ENCODE measurements at regions not wholly inside any gene's neighbourhood (a gene's known extent, or its start where the extent isn't known, plus 50 kb on each side); places are given as distances from the start of the nearest gene placed in this dataset.

DNA sequence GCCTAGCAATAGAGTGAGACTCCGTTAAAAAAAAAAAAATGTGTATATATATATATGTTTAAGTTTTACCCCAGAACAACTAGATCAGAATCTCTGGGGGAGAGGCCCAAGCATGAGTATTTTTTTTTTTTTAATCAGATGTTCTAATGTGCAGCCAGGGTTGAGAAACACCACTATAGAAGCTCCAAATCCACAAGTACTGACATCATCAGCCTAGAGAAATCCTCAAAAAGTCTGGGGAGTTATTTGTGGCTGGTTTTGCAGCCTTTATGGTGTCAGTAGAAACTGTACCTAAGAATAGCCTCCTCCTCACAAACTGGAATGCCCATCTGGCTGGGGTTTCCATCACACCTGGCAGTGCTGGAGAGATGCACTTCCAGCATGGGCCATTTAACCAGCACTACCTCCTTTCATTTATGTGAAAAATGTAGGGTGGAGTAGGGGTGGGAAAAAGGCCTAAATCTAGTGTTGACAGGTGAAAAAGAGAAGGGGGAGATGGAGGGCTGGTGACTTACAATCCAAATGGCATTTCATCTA lies 93.5 kb downstream of the CBLL2 start:
- Mint-ChIP-seq H3K4me3 (no peak overlapping the region), H3K27ac (no peak overlapping the region), H3K27me3 (ENCODE audit: low read depth) (no peaks in the 10 kb centered on the region), H3K9me3 (peaks cover 3 to 26% of the 10 kb centered on the region in 2 experiments; a peak in 4 of 5 replicates), H3K36me3 (ENCODE audit: insufficient read depth in 1 of 3, low read depth in 3 of 3) (no peaks in the 10 kb centered on the region), H3K4me1 (no peaks in the 10 kb centered on the region)
- no peaks in the 10 kb centered on the region for H3K79me1 ChIP-seq (ENCODE audit: insufficient read depth, low read depth, low read length, poor library complexity, severe bottlenecking)
- no peaks in the 10 kb centered on the region for H3K4me1 ChIP-seq (ENCODE audit: insufficient read depth, low read length)
- no peaks in the 10 kb centered on the region for H4K20me1 ChIP-seq (ENCODE audit: control insufficient read depth, insufficient read depth, insufficient read length)
- H3T11ph ChIP-seq (ENCODE audit: low read length): no peak overlapping the region
- no peak overlapping the region for H3K4me2 ChIP-seq (ENCODE audit: insufficient read depth, insufficient read length, low read length)
- H2BK12ac ChIP-seq (ENCODE audit: insufficient read length, low read depth, low read length): no peak overlapping the region
- TF ChIP-seq CTCF (conservative IDR thresholded peaks at IDR 0.05): no peak
- H3K9me3 ChIP-seq (ENCODE audit: control insufficient read depth, low read depth, low read length): no peaks in the 10 kb centered on the region
- no peak overlapping the region for H3K56ac ChIP-seq (ENCODE audit: insufficient read length, low read depth, low read length)
- H3K4ac ChIP-seq (ENCODE audit: low read depth, low read length): no peak overlapping the region
- no peak overlapping the region for H3K18ac ChIP-seq (ENCODE audit: insufficient read length, low read depth, low read length)
- no peak overlapping the region for H3K27ac ChIP-seq (ENCODE audit: insufficient read length, low read depth, low read length)
- H3K14ac ChIP-seq (ENCODE audit: insufficient read depth, low read length): no peak overlapping the region
- H3K27me3 ChIP-seq (ENCODE audit: insufficient read depth, low read length): no peaks in the 10 kb centered on the region
- no peak overlapping the region for H4K5ac ChIP-seq (ENCODE audit: insufficient read length, low read depth, low read length)
- no peak overlapping the region for H2AFZ ChIP-seq (ENCODE audit: low read length)
- no peak overlapping the region for H2BK120ac ChIP-seq (ENCODE audit: low read depth, low read length, poor library complexity, severe bottlenecking)
- H3K23me2 ChIP-seq (ENCODE audit: insufficient read length, low read depth, low read length, poor library complexity, severe bottlenecking): no peaks in the 10 kb centered on the region
- H4K8ac ChIP-seq (replicated peaks; ENCODE audit: insufficient read length, low read depth, low read length): no peak overlapping the region
- H2BK5ac ChIP-seq (ENCODE audit: insufficient read length, low read length): no peak overlapping the region
- WGBS (ENCODE audit: extremely low coverage, insufficient read length, low lambda C conversion rate): no CpG with 5 or more reads among the region's 1 CpG
- no peak overlapping the region for H2BK20ac ChIP-seq (ENCODE audit: low read depth, low read length, poor library complexity, severe bottlenecking)
- no peak overlapping the region for H2AK5ac ChIP-seq (ENCODE audit: insufficient read length, low read length)
- H2BK15ac ChIP-seq (ENCODE audit: low read depth, low read length): no peak overlapping the region
- H4K91ac ChIP-seq (ENCODE audit: insufficient read length, low read depth, low read length): no peak overlapping the region
- no peak overlapping the region for H3K9ac ChIP-seq (ENCODE audit: extremely low read depth, insufficient read length, low read length)
- no peak for DNase-seq
- H3K23ac ChIP-seq (ENCODE audit: insufficient read length, low read depth, low read length): no peak overlapping the region
- H3K79me2 ChIP-seq (ENCODE audit: insufficient read depth, low read length): no peaks in the 10 kb centered on the region
